ENCODE measurements at regions not wholly inside any gene's neighbourhood (a gene's known extent, or its start where the extent isn't known, plus 50 kb on each side); places are given as distances from the start of the nearest gene placed in this dataset.

DNA sequence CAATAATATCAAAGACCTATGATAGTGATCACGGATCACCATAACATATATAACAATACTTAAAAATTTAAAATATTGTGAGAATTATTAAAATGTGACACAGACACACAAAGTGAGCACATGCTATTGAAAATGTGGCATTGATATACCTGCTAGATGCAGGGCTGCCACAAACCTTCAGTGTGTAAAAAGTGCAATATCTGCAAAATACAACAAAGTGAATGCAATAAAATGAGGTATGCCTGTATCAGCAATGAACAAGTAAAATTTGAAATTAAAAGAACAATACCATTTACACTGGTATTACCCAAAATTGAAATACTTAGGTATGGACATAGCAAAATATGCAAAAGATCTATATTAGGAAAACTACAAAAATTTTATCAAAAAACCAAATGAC, 1217.8 kb upstream of the PCDH20 start:
- Mint-ChIP-seq H3K36me3 (no peaks in the 10 kb centered on the region), H3K4me1 (peaks cover 7% of the 10 kb centered on the region), H3K9me3 (no peaks in the 10 kb centered on the region), H3K27me3 (ENCODE audit: low read depth) (no peaks in the 10 kb centered on the region), H3K4me3 (no peak overlapping the region), H3K27ac (no peak overlapping the region)
- TF ChIP-seq ZNF396 (CRISPR knock-in tag; IDR thresholded peaks at IDR 0.05; ENCODE audit: borderline replicate concordance) (no peak), FOXP1 (CRISPR knock-in tag; IDR thresholded peaks at IDR 0.05; ENCODE audit: borderline replicate concordance) (no peak), ZNF416 (CRISPR knock-in tag; IDR thresholded peaks at IDR 0.05) (no peak), NFYB (CRISPR knock-in tag; conservative IDR thresholded peaks at IDR 0.05; ENCODE audit: low read depth) (no peak), ESRRA (CRISPR knock-in tag; IDR thresholded peaks at IDR 0.05; ENCODE audit: borderline replicate concordance) (no peak), TP53 (CRISPR knock-in tag; IDR thresholded peaks at IDR 0.05) (no peak)
- TF ChIP-seq, protein P1, sequence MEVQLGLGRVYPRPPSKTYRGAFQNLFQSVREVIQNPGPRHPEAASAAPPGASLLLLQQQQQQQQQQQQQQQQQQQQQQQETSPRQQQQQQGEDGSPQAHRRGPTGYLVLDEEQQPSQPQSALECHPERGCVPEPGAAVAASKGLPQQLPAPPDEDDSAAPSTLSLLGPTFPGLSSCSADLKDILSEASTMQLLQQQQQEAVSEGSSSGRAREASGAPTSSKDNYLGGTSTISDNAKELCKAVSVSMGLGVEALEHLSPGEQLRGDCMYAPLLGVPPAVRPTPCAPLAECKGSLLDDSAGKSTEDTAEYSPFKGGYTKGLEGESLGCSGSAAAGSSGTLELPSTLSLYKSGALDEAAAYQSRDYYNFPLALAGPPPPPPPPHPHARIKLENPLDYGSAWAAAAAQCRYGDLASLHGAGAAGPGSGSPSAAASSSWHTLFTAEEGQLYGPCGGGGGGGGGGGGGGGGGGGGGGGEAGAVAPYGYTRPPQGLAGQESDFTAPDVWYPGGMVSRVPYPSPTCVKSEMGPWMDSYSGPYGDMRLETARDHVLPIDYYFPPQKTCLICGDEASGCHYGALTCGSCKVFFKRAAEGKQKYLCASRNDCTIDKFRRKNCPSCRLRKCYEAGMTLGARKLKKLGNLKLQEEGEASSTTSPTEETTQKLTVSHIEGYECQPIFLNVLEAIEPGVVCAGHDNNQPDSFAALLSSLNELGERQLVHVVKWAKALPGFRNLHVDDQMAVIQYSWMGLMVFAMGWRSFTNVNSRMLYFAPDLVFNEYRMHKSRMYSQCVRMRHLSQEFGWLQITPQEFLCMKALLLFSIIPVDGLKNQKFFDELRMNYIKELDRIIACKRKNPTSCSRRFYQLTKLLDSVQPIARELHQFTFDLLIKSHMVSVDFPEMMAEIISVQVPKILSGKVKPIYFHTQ (CRISPR knock-in tag; IDR thresholded peaks at IDR 0.05) = no peak
- TF ChIP-seq, protein P2, sequence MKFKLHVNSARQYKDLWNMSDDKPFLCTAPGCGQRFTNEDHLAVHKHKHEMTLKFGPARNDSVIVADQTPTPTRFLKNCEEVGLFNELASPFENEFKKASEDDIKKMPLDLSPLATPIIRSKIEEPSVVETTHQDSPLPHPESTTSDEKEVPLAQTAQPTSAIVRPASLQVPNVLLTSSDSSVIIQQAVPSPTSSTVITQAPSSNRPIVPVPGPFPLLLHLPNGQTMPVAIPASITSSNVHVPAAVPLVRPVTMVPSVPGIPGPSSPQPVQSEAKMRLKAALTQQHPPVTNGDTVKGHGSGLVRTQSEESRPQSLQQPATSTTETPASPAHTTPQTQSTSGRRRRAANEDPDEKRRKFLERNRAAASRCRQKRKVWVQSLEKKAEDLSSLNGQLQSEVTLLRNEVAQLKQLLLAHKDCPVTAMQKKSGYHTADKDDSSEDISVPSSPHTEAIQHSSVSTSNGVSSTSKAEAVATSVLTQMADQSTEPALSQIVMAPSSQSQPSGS (CRISPR knock-in tag; IDR thresholded peaks at IDR 0.05; ENCODE audit: borderline replicate concordance, low read depth) = no peak
- TF ChIP-seq, protein P3, sequence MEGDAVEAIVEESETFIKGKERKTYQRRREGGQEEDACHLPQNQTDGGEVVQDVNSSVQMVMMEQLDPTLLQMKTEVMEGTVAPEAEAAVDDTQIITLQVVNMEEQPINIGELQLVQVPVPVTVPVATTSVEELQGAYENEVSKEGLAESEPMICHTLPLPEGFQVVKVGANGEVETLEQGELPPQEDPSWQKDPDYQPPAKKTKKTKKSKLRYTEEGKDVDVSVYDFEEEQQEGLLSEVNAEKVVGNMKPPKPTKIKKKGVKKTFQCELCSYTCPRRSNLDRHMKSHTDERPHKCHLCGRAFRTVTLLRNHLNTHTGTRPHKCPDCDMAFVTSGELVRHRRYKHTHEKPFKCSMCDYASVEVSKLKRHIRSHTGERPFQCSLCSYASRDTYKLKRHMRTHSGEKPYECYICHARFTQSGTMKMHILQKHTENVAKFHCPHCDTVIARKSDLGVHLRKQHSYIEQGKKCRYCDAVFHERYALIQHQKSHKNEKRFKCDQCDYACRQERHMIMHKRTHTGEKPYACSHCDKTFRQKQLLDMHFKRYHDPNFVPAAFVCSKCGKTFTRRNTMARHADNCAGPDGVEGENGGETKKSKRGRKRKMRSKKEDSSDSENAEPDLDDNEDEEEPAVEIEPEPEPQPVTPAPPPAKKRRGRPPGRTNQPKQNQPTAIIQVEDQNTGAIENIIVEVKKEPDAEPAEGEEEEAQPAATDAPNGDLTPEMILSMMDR (IDR thresholded peaks at IDR 0.05) = no peak
- TF ChIP-seq, protein P4, sequence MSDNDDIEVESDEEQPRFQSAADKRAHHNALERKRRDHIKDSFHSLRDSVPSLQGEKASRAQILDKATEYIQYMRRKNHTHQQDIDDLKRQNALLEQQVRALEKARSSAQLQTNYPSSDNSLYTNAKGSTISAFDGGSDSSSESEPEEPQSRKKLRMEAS (CRISPR knock-in tag; IDR thresholded peaks at IDR 0.05) = no peak
- TF ChIP-seq, protein P5, sequence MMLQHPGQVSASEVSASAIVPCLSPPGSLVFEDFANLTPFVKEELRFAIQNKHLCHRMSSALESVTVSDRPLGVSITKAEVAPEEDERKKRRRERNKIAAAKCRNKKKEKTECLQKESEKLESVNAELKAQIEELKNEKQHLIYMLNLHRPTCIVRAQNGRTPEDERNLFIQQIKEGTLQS (CRISPR knock-in tag; conservative IDR thresholded peaks at IDR 0.05) = no peak
- TF ChIP-seq, protein P6, sequence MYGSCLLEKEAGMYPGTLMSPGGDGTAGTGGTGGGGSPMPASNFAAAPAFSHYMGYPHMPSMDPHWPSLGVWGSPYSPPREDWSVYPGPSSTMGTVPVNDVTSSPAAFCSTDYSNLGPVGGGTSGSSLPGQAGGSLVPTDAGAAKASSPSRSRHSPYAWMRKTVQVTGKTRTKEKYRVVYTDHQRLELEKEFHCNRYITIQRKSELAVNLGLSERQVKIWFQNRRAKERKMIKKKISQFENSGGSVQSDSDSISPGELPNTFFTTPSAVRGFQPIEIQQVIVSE (CRISPR knock-in tag; IDR thresholded peaks at IDR 0.05; ENCODE audit: borderline replicate concordance) = no peak
- TF ChIP-seq, protein P7, sequence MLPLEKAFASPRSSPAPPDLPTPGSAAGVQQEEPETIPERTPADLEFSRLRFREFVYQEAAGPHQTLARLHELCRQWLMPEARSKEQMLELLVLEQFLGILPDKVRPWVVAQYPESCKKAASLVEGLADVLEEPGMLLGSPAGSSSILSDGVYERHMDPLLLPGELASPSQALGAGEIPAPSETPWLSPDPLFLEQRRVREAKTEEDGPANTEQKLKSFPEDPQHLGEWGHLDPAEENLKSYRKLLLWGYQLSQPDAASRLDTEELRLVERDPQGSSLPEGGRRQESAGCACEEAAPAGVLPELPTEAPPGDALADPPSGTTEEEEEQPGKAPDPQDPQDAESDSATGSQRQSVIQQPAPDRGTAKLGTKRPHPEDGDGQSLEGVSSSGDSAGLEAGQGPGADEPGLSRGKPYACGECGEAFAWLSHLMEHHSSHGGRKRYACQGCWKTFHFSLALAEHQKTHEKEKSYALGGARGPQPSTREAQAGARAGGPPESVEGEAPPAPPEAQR (CRISPR knock-in tag; IDR thresholded peaks at IDR 0.05) = no peak
- TF ChIP-seq, protein P8, sequence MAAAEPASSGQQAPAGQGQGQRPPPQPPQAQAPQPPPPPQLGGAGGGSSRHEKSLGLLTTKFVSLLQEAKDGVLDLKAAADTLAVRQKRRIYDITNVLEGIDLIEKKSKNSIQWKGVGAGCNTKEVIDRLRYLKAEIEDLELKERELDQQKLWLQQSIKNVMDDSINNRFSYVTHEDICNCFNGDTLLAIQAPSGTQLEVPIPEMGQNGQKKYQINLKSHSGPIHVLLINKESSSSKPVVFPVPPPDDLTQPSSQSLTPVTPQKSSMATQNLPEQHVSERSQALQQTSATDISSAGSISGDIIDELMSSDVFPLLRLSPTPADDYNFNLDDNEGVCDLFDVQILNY (CRISPR knock-in tag; IDR thresholded peaks at IDR 0.05) = no peak
- DNase-seq (ENCODE audit: low spot score) = no peak
- ChIA-PET CTCF (no interaction called here), POLR2A (no interaction called here)
- ATAC-seq = no peak

DNA sequence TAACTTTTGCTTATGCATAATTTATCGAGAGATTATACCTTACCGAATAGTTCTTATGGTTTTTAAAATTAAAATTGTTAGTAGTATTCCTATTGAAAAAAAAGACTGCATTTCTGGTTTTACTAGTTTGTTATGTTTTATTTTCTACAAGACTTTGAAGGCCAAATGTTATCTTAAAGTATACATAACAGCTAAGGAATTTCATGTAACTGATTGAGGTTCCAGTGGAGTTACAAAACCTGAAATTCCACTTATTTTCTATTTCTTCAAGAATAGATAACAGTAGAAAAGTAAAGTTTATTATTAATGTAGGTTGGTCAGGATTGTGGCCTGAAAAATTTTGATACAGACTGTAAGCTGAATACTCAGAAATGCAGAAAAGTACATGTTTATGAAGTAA, 1216.0 kb upstream of the PCDH20 start:
- DNase-seq (ENCODE audit: low spot score) (no peak), ATAC-seq (no peak)
- no peaks in the 10 kb centered on the region for H3K9me3 Mint-ChIP-seq
- CTCF ChIA-PET = no interaction called here
- no peaks in the 10 kb centered on the region for H3K27me3 Mint-ChIP-seq (ENCODE audit: low read depth)
- no peak overlapping the region for H3K4me3 Mint-ChIP-seq
- POLR2A ChIA-PET = interaction anchor here (0.6 kb wide), 1 partner anchor 556 kb away, joined by 3 read pairs; no protein-coding TSS in a partner anchor
- no peaks in the 10 kb centered on the region for H3K36me3 Mint-ChIP-seq
- H3K4me1 Mint-ChIP-seq = peaks cover 13% of the 10 kb centered on the region
- no peak overlapping the region for H3K27ac Mint-ChIP-seq
- TF ChIP-seq FOXK1 (CRISPR knock-in tag; IDR thresholded peaks at IDR 0.05) (no peak), SMAD4 (CRISPR knock-in tag; IDR thresholded peaks at IDR 0.05) (no peak)
- TF ChIP-seq, protein P9, sequence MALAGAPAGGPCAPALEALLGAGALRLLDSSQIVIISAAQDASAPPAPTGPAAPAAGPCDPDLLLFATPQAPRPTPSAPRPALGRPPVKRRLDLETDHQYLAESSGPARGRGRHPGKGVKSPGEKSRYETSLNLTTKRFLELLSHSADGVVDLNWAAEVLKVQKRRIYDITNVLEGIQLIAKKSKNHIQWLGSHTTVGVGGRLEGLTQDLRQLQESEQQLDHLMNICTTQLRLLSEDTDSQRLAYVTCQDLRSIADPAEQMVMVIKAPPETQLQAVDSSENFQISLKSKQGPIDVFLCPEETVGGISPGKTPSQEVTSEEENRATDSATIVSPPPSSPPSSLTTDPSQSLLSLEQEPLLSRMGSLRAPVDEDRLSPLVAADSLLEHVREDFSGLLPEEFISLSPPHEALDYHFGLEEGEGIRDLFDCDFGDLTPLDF (CRISPR knock-in tag; IDR thresholded peaks at IDR 0.05) = no peak
- TF ChIP-seq, protein P10, sequence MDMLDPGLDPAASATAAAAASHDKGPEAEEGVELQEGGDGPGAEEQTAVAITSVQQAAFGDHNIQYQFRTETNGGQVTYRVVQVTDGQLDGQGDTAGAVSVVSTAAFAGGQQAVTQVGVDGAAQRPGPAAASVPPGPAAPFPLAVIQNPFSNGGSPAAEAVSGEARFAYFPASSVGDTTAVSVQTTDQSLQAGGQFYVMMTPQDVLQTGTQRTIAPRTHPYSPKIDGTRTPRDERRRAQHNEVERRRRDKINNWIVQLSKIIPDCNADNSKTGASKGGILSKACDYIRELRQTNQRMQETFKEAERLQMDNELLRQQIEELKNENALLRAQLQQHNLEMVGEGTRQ (CRISPR knock-in tag; IDR thresholded peaks at IDR 0.05) = no peak
- TF ChIP-seq, protein P11, sequence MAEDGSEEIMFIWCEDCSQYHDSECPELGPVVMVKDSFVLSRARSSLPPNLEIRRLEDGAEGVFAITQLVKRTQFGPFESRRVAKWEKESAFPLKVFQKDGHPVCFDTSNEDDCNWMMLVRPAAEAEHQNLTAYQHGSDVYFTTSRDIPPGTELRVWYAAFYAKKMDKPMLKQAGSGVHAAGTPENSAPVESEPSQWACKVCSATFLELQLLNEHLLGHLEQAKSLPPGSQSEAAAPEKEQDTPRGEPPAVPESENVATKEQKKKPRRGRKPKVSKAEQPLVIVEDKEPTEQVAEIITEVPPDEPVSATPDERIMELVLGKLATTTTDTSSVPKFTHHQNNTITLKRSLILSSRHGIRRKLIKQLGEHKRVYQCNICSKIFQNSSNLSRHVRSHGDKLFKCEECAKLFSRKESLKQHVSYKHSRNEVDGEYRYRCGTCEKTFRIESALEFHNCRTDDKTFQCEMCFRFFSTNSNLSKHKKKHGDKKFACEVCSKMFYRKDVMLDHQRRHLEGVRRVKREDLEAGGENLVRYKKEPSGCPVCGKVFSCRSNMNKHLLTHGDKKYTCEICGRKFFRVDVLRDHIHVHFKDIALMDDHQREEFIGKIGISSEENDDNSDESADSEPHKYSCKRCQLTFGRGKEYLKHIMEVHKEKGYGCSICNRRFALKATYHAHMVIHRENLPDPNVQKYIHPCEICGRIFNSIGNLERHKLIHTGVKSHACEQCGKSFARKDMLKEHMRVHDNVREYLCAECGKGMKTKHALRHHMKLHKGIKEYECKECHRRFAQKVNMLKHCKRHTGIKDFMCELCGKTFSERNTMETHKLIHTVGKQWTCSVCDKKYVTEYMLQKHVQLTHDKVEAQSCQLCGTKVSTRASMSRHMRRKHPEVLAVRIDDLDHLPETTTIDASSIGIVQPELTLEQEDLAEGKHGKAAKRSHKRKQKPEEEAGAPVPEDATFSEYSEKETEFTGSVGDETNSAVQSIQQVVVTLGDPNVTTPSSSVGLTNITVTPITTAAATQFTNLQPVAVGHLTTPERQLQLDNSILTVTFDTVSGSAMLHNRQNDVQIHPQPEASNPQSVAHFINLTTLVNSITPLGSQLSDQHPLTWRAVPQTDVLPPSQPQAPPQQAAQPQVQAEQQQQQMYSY (CRISPR knock-in tag; IDR thresholded peaks at IDR 0.05) = no peak
